MV-4-11 (cell line): ENCODE measurements at regions not wholly inside any gene's neighbourhood (a gene's known extent, or its start where the extent isn't known, plus 50 kb on each side); places are given as distances from the start of the nearest gene placed in this dataset.

Experiments used
- DNase-seq: peaks from one replicate; lab custom pipeline; 2025; lab: John Stamatoyannopoulos, UW

DNA sequence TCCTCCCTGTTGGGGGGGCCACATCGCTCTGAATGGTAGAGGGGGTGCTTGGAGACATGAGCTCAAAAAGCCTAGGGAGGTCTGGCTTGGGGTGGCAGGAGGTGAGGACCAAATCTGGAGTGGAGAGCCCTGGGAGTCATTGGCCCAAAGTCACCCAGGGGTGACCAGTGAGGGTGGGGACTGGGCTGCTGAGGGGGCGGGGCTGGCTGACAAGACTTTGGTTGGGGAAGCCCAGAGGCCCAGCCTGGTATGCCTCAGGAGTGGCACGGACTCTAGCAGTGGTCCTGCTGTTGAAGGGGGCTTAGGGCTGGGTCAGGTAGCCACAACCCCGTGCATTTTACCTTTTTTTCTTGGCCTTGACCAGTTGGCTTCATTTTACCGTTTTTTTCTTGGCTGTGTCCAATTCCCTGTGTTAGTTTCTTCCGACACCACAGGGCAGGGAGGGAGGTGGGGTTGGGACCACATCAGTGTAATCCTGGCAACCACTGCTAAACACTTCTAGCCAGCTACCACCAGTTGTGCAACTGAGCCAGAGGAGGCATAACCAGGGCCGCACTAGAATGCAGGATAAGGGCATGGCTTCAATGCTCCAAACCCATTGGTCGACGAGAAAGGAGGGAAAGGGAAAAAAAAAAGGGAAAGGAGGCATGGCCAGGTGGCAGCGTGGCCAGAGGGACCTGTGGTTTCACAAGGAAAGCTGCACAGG is 105.3 kb upstream of the C2CD4B start:
- DNase-seq = no peak

DNA sequence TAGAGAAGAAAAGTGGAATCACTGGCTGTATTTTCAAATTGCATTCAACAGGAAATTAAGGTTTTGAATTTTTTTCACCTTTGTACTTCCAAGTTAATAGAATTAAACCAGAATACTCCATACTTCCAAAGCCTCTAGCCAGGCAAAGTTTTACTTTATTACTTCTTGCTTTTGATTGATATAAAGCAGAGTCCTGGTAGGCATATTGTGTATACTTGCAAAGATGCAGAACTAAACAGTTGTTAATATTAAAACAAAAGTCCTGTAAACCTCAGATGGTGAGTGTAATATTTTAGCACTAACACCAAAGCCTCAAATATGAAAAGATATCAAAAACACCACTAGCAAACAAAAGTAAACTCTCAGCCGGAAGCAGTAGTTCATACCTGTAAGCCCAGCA is 107.2 kb upstream of the C2CD4B start:
- DNase-seq = no peak

- no peak for DNase-seq
Measured at GRCh38 chr15:62275831-62276230, 110.7 kb upstream of the C2CD4B start.

- no peak for DNase-seq
Measured at GRCh38 chr15:62277816-62278394, 112.8 kb upstream of the C2CD4B start.

GRCh38 chr15:62278534-62278933 is 113.4 kb upstream of the C2CD4B start:
- no peak for DNase-seq

GRCh38 chr15:62279041-62279440 is 114.0 kb upstream of the C2CD4B start:
- no peak for DNase-seq

- no peak for DNase-seq
Measured at GRCh38 chr15:62280625-62281024, 115.5 kb upstream of the C2CD4B start.

GRCh38 chr15:62281801-62282200 is 116.7 kb upstream of the C2CD4B start:
- peak; percentile 59 for DNase-seq

GRCh38 chr15:62287066-62287857 is 122.2 kb upstream of the C2CD4B start:
- DNase-seq = no peak

GRCh38 chr15:62288361-62289017 is 123.4 kb upstream of the C2CD4B start:
- no peak for DNase-seq

- no peak for DNase-seq
Measured at GRCh38 chr15:62291262-62291661, 126.2 kb upstream of the C2CD4B start.

GRCh38 chr15:62296756-62297507 is 131.8 kb upstream of the C2CD4B start:
- no peak for DNase-seq

DNA sequence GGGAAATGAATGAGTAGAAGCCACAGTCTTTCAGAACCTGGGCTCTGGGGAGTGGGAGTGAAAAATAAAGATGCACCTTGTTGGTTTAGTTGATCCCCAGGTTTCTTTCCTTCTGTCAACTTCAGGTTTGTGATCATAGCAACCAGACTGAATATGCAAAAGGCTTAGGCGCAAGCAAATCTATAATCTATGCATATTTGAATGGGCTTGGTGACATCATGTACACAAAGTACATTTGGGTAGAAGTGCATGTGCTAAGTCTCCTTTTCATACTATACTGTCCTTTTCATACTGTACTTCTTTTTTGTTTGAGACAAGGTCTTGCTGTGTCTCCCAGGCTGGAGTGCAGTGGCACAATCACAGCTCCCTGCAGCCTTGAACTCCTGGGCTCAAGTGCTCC is 132.4 kb upstream of the C2CD4B start:
- no peak for DNase-seq

GRCh38 chr15:62297933-62298332 is 132.8 kb upstream of the C2CD4B start:
- no peak for DNase-seq

DNA sequence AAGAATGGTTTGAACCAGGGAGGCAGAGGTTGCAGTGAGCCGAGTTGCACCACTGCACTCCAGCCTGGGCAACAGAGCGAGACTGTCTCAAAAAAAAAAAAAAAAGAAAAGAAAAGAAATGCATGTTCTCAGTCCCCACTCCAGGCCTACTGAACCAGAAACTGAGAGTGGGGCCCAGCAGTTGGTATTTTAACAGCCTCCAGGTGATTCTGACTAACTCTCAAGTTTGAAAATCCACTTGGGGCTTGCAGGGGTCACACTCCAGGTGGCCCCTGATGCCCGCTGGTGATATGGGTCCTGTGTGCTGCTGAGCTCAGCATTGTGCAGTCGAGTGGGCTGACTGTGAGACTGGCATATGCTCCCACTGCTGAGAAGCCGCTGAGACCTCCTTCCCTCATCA is 133.7 kb upstream of the C2CD4B start:
- DNase-seq = no peak

DNA sequence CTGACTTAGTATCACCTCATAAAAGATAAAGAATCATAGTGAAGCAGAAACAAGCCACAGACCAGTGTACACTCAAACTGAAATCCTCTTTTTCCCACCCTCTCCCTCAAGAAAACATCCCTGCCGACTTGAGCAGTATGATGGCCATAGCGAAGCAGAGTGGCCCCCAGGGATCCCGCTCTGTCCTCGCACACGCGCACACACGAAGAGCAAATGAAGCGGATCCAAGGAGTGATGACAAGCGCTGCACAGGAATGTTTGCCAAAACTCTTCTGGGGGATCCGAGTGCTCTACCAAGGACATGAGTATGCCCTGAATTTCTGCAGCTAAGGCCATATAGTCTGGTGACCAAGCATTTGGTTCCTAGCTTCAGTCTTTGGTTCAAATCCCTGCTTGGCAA is 134.5 kb upstream of the C2CD4B start:
- DNase-seq = no peak

DNA sequence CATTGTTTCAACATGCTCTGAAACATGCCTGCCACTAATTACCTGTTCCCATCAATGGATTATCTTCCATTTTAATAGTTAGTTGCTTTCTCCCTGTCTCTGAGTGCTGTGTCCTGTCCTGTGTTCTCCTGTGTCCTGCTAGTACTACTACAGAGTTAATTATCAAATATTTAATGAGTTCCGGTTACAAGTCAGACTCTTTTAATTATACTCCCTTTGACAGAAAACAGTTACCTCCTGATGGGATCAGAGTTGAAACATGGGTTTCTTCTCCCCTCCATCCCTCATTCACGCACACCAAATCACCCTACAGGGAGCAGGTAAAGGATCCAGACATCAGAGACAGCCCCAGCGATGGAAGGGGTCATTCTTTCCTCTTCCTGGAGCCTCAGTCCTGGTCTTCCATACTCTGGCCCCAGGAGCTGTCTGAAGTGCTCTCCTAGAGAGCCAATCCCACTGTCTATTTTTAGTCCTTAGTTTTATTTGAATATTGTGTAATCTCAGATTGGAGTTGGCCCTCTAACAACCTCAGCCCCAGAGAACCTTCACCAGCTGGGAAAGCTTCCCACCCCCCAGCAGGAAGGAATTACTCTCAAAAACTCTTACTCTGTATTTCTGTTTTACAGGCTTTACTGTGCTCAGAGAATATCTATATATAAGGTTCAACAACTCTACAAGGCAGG is 137.0 kb upstream of the C2CD4B start:
- no peak for DNase-seq

- peak; percentile 55 for DNase-seq
Measured at GRCh38 chr15:62306851-62307504, 141.9 kb upstream of the C2CD4B start.

DNA sequence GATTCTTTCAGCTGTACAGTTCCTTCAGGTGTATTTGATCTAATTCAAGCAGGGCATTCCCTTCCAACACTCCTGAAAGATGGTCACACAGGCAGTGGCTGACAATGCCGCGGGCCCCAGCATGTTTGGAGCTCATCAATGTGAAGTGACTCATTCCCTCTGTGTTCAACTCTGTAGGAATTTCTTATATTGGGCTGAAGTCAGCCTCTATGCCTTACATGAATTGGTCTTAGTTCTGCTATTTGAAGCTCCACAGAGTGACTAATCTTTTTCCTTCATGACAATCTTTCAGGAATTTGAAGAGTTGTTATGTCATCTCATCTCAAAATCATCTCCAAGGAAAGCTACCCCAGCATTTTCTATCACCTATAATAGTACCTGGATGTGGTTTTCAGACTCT is 142.5 kb upstream of the C2CD4B start:
- no peak for DNase-seq

- DNase-seq = no peak
Measured at GRCh38 chr15:62316413-62317060, 151.5 kb upstream of the C2CD4B start.
